ACC112 (cell line): ENCODE measurements at regions not wholly inside any gene's neighbourhood (a gene's known extent, or its start where the extent isn't known, plus 50 kb on each side); places are given as distances from the start of the nearest gene placed in this dataset.

Experiments
- H2AFZ ChIP-seq: fragments of 200-600 bp; sonication (generic); one replicate; pipeline ENCODE4 v1.6.0; 2017; ENCODE audit warnings: antibody characterized with exemption, low read length; ENCODE audit not compliant: unreplicated experiment
- H3K27ac ChIP-seq: fragments of 200-600 bp; sonication (generic); 2 replicates; pipeline ENCODE4 v1.5.1; 2014; ENCODE audit warnings: low read depth, mild to moderate bottlenecking, antibody characterized with exemption, low read length, moderate library complexity
- H3K27me3 ChIP-seq: fragments of 200-600 bp; sonication (generic); 2 replicates; pipeline ENCODE4 v1.6.1; 2014; ENCODE audit warnings: mild to moderate bottlenecking, antibody characterized with exemption, low read length, moderate library complexity, mixed read lengths; ENCODE audit not compliant: insufficient read depth
- H3K36me3 ChIP-seq: fragments of 200-600 bp; sonication (generic); 2 replicates; pipeline ENCODE4 v1.6.1; 2016; ENCODE audit warnings: mild to moderate bottlenecking, antibody characterized with exemption, low read length, moderate library complexity, mixed read lengths; ENCODE audit not compliant: insufficient read depth
- H3K4me1 ChIP-seq: fragments of 200-600 bp; sonication (generic); one replicate; pipeline ENCODE4 v1.6.1; 2016; ENCODE audit warnings: low read length, mixed read lengths; ENCODE audit not compliant: insufficient read depth, unreplicated experiment, control insufficient read depth
- H3K4me3 ChIP-seq: fragments of 200-600 bp; sonication (generic); 2 replicates; pipeline ENCODE4 v1.5.1; 2014; ENCODE audit warnings: mild to moderate bottlenecking, low read depth, low read length
- H3K79me2 ChIP-seq: fragments of 200-600 bp; sonication (generic); one replicate; pipeline ENCODE4 v1.6.0; 2016; ENCODE audit warnings: low read length; ENCODE audit not compliant: control insufficient read depth, unreplicated experiment, insufficient read depth

DNA sequence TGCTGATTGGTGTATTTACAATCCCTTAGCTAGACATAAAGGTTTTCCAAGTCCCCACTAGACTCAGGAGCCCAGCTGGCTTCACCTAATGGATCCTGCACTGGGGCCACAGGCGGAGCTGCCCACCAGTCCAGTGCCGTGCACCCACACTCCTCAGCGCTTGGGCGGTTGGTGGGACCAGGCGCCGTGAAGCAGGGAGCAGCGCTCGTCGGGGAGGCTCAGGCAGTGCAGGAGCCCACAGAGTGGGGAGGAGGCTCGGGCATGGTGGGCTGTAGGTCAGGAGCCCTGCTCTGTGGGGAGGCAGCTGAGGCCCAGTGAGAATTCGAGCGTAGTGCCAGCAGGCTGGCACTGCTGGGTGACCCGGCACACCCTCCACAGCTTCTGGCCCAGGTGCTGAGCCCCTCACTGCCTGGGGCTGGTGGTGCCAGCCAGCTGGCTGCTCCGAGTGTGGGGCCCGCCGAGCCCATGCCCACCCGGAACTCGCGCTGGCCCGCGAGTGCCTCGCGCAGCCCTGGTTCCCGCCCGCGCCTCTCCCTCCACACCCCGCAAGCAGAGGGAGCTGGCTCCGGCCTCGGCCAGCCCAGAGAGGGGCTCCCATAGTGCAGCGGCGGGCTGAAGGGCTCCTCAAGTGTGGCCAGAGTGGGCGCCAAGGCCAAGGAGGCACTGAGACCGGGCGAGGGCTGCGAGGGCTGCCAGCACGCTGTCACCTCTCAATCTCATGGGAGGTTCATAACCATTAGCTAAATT lies 475.6 kb upstream of the DCC start:
- H3K27ac ChIP-seq, result no peak overlapping the region
- no peaks in the 10 kb centered on the region for H3K27me3 ChIP-seq
- H3K79me2 ChIP-seq, result no peaks in the 10 kb centered on the region
- H3K4me3 ChIP-seq, result no peak overlapping the region
- no peaks in the 10 kb centered on the region for H3K4me1 ChIP-seq
- H2AFZ ChIP-seq, result no peak overlapping the region
- no peaks in the 10 kb centered on the region for H3K36me3 ChIP-seq

GRCh38 chr18:51865538-51865937 lies 474.5 kb upstream of the DCC start:
- no peak overlapping the region for H2AFZ ChIP-seq

GRCh38 chr18:51867767-51868166 lies 472.2 kb upstream of the DCC start:
- no peak overlapping the region for H3K4me3 ChIP-seq
- no peak overlapping the region for H2AFZ ChIP-seq
- no peaks in the 10 kb centered on the region for H3K4me1 ChIP-seq
- no peaks in the 10 kb centered on the region for H3K36me3 ChIP-seq
- no peak overlapping the region for H3K27ac ChIP-seq
- H3K27me3 ChIP-seq, result no peaks in the 10 kb centered on the region
- no peaks in the 10 kb centered on the region for H3K79me2 ChIP-seq

More at GRCh38 chr18:51865538-51865937, 474.5 kb upstream of the DCC start:
- H3K27me3 ChIP-seq, result no peaks in the 10 kb centered on the region
- no peak overlapping the region for H3K27ac ChIP-seq
- H3K36me3 ChIP-seq, result no peaks in the 10 kb centered on the region
- no peak overlapping the region for H3K4me3 ChIP-seq
- H3K79me2 ChIP-seq, result no peaks in the 10 kb centered on the region
- no peaks in the 10 kb centered on the region for H3K4me1 ChIP-seq

DNA sequence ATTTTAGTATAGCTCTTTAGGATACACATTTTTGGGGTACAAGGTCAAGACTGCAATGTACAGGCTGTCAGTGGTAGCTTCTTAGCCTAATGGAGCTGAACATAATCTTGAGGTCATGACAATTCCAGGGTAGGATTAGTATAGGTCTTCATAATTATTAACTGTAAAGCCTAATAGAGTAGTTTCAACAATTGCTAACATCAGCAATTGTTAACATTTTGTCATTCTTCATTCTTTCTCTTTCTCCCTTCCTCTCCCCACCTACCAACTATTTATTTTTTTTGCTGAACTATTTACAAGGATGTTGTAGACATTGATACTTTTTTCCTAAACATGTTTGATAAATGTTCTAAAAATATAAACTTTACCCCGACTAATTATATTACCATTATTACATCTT lies 461.3 kb upstream of the DCC start:
- H3K79me2 ChIP-seq, result no peaks in the 10 kb centered on the region

DNA sequence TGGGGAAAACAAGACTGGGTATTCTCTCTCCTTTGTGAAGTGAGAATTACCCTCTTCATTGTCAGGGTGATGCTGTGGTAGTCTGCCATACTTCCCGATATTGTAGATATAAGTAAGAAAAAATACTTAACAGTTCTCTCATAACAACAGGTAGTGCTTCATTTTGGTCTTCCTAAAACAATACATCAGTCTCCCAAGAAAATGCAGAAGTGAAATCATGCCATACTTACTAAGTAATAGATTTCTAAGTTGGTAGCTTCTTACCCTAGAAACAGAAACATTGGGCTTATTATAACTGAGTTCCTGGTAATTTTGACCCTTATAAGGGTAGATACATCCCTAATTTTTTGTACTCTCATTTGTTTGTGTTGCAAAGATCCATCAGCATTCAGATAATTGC lies 460.7 kb upstream of the DCC start:
- H3K79me2 ChIP-seq, result no peaks in the 10 kb centered on the region
- H3K36me3 ChIP-seq, result no peaks in the 10 kb centered on the region
- no peak overlapping the region for H2AFZ ChIP-seq
- H3K4me3 ChIP-seq, result no peak overlapping the region
- H3K27ac ChIP-seq, result no peak overlapping the region
- no peaks in the 10 kb centered on the region for H3K27me3 ChIP-seq
- H3K4me1 ChIP-seq, result no peaks in the 10 kb centered on the region

More for the DNA sequence above, 461.3 kb upstream of the DCC start:
- H2AFZ ChIP-seq, result no peak overlapping the region
- no peaks in the 10 kb centered on the region for H3K36me3 ChIP-seq
- no peaks in the 10 kb centered on the region for H3K4me1 ChIP-seq
- H3K27me3 ChIP-seq, result no peaks in the 10 kb centered on the region
- H3K4me3 ChIP-seq, result no peak overlapping the region
- no peak overlapping the region for H3K27ac ChIP-seq

DNA sequence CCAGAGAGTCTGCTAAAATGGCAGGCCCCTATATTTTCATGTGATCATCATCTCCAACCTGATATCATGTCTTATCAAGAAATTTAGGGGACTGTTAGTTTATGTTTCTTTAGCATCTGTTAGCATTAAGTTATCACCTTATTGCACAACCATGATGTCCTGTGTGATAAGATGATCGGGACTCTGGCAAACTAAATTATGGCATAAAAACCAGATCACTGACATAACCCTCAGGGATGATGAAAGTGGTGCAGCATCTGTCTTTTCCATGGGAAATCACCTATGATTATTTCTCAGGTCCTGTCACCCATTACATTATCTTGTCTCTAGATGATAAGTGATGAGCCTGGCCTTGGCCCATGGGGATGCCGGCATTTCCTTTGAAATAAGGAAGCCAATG lies 458.6 kb upstream of the DCC start:
- Histone ChIP-seq H3K79me2 (no peaks in the 10 kb centered on the region), H3K4me3 (no peak overlapping the region), H2AFZ (no peak overlapping the region), H3K27ac (no peak overlapping the region), H3K36me3 (no peaks in the 10 kb centered on the region), H3K27me3 (no peaks in the 10 kb centered on the region), H3K4me1 (no peaks in the 10 kb centered on the region)

DNA sequence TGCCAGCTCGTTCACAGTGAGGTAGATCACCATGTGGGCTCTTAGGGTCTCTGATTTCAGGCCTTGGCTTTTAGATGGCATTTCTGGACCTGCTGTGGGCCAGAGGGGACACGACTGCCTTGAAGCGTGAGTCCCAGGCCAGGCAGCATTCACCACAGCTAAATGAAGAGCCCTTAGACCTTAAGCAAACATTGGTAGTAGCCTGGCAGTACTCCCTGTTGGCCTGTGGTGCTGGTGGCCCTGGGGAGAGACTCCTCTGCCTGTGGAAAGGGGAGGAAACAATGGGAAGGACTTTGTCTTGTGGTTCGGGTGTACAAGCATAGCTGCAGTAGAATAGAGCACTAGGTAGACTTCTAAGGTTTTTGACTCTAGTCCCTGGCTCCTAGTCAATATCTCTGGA lies 456.0 kb upstream of the DCC start:
- no peak overlapping the region for H3K27ac ChIP-seq
- H3K79me2 ChIP-seq, result no peaks in the 10 kb centered on the region
- H3K4me3 ChIP-seq, result no peak overlapping the region
- H2AFZ ChIP-seq, result no peak overlapping the region
- no peaks in the 10 kb centered on the region for H3K27me3 ChIP-seq
- H3K4me1 ChIP-seq, result no peaks in the 10 kb centered on the region
- no peaks in the 10 kb centered on the region for H3K36me3 ChIP-seq

DNA sequence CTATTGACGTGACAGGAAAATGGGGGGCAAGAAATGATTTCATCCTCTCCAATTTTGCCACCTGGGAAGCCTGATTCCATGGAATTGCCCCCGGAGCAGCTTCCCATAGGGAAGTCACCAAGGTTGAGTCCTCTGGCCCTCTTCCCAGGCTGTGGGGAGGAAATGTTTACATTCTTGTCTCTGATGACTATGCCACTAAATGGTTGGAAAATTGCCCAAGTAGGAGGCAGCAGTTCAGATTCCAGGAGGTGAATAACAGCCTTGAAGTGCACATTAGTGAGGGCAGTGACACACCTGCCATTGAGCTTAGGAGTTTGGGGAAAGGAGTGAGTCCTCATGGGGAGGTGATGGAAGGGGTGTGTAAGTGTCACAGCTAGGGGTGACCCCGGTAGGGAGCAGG lies 449.2 kb upstream of the DCC start:
- Histone ChIP-seq H2AFZ (no peak overlapping the region), H3K27ac (no peak overlapping the region), H3K4me3 (no peak overlapping the region), H3K27me3 (no peaks in the 10 kb centered on the region), H3K36me3 (no peaks in the 10 kb centered on the region), H3K4me1 (no peaks in the 10 kb centered on the region), H3K79me2 (no peaks in the 10 kb centered on the region)

GRCh38 chr18:51891876-51892275 lies 448.1 kb upstream of the DCC start:
- Histone ChIP-seq H3K36me3 (no peaks in the 10 kb centered on the region), H3K27ac (no peak overlapping the region), H3K4me1 (no peaks in the 10 kb centered on the region), H3K4me3 (no peak overlapping the region), H3K79me2 (no peaks in the 10 kb centered on the region), H3K27me3 (no peaks in the 10 kb centered on the region), H2AFZ (no peak overlapping the region)

- Histone ChIP-seq H3K79me2 (no peaks in the 10 kb centered on the region), H3K36me3 (no peaks in the 10 kb centered on the region), H3K4me3 (no peak overlapping the region), H2AFZ (no peak overlapping the region), H3K27me3 (no peaks in the 10 kb centered on the region), H3K4me1 (no peaks in the 10 kb centered on the region), H3K27ac (no peak overlapping the region)
Observed at GRCh38 chr18:51897884-51898283, 442.1 kb upstream of the DCC start.

- no peaks in the 10 kb centered on the region for H3K36me3 ChIP-seq
- no peak overlapping the region for H2AFZ ChIP-seq
- no peaks in the 10 kb centered on the region for H3K4me1 ChIP-seq
- H3K27me3 ChIP-seq, result no peaks in the 10 kb centered on the region
- H3K79me2 ChIP-seq, result no peaks in the 10 kb centered on the region
- H3K4me3 ChIP-seq, result no peak overlapping the region
- H3K27ac ChIP-seq, result no peak overlapping the region
Observed at GRCh38 chr18:51907687-51908597, 432.1 kb upstream of the DCC start.
